ENCODE measurements at regions not wholly inside any gene's neighbourhood (a gene's known extent, or its start where the extent isn't known, plus 50 kb on each side); places are given as distances from the start of the nearest gene placed in this dataset.
A peak's percentile ranks its signal among the peaks of the same experiment; 100 is the strongest.

- H3K9me3 ChIP-seq: no peaks in the 10 kb centered on the region
- no peak overlapping the region for H3K27ac ChIP-seq
- no peak for DNase-seq
- no peaks in the 10 kb centered on the region for H3K27me3 ChIP-seq
- TF ChIP-seq CTCF (IDR thresholded peaks at IDR 0.05) (no peak), POLR2A (IDR thresholded peaks at IDR 0.05) (no peak)
- no peaks in the 10 kb centered on the region for H3K4me1 ChIP-seq
- no peaks in the 10 kb centered on the region for H3K36me3 ChIP-seq
- no peak overlapping the region for H3K4me3 ChIP-seq
Measured at GRCh38 chr2:81355436-81355835, 1050.9 kb upstream of the LRRTM1 start.

- Histone ChIP-seq H3K27me3 (no peaks in the 10 kb centered on the region), H3K4me3 (no peak overlapping the region), H3K36me3 (no peaks in the 10 kb centered on the region), H3K9me3 (no peaks in the 10 kb centered on the region), H3K27ac (no peak overlapping the region), H3K4me1 (no peaks in the 10 kb centered on the region)
- no peak for TF ChIP-seq POLR2A (IDR thresholded peaks at IDR 0.05)
- no peak for DNase-seq
Measured at GRCh38 chr2:81334046-81334445, 1029.5 kb upstream of the LRRTM1 start.

GRCh38 chr2:81328968-81329367 is 1024.4 kb upstream of the LRRTM1 start:
- H3K27me3 ChIP-seq: no peaks in the 10 kb centered on the region
- no peak overlapping the region for H3K27ac ChIP-seq
- H3K36me3 ChIP-seq: no peaks in the 10 kb centered on the region
- H3K4me1 ChIP-seq: no peaks in the 10 kb centered on the region
- DNase-seq: no peak
- no peaks in the 10 kb centered on the region for H3K9me3 ChIP-seq
- TF ChIP-seq CTCF (IDR thresholded peaks at IDR 0.05): no peak
- no peak for TF ChIP-seq POLR2A (IDR thresholded peaks at IDR 0.05)
- H3K4me3 ChIP-seq: no peak overlapping the region

- H3K27ac ChIP-seq: no peak overlapping the region
- no peaks in the 10 kb centered on the region for H3K4me1 ChIP-seq
- TF ChIP-seq POLR2A (IDR thresholded peaks at IDR 0.05) (no peak), CTCF (IDR thresholded peaks at IDR 0.05) (no peak)
- H3K27me3 ChIP-seq: no peaks in the 10 kb centered on the region
- no peak overlapping the region for H3K4me3 ChIP-seq
- no peak for DNase-seq
- H3K36me3 ChIP-seq: no peaks in the 10 kb centered on the region
- no peaks in the 10 kb centered on the region for H3K9me3 ChIP-seq
Measured at GRCh38 chr2:81327911-81328310, 1023.4 kb upstream of the LRRTM1 start.

GRCh38 chr2:81324046-81324445 is 1019.5 kb upstream of the LRRTM1 start:
- no peak overlapping the region for H3K4me3 ChIP-seq
- peak in 1 of 3 donors; percentile 16 for DNase-seq

More at GRCh38 chr2:81324046-81324445, 1019.5 kb upstream of the LRRTM1 start:
- Histone ChIP-seq H3K9me3 (no peaks in the 10 kb centered on the region), H3K27ac (no peak overlapping the region), H3K27me3 (no peaks in the 10 kb centered on the region), H3K36me3 (no peaks in the 10 kb centered on the region), H3K4me1 (no peaks in the 10 kb centered on the region)
- TF ChIP-seq POLR2A (IDR thresholded peaks at IDR 0.05) (no peak), CTCF (IDR thresholded peaks at IDR 0.05) (peak in 4 of 6 experiments; percentile 3 to 56 (median 30))
